Epithelial cell of esophagus (primary cell): ENCODE measurements at regions not wholly inside any gene's neighbourhood (a gene's known extent, or its start where the extent isn't known, plus 50 kb on each side); places are given as distances from the start of the nearest gene placed in this dataset.

Experiments used
- DNase-seq: peaks from one replicate; pipeline ENCODE4 v3.0.0; 2010; ENCODE audit warnings: low read depth
- H3K4me3 ChIP-seq: 2 replicates; pipeline ENCODE4 v1.5.1; 2011; ENCODE audit warnings: mild to moderate bottlenecking, low read length, control low read depth
- CTCF ChIP-seq: IDR thresholded peaks from 2 replicates; pipeline ENCODE4 v1.5.1; 2011; ENCODE audit warnings: low read depth, mild to moderate bottlenecking, low read length, control low read depth, inconsistent platforms; ENCODE audit not compliant: insufficient read depth; ENCODE audit errors: missing control alignments

- H3K4me3 ChIP-seq, result no peak overlapping the region
- DNase-seq, result no peak
- TF ChIP-seq CTCF, result no peak
These were observed 1151.7 kb downstream of the VRK1 start for GRCh38 chr14:97948841-97949240.

GRCh38 chr14:97956581-97957340, 1159.6 kb downstream of the VRK1 start:
- no peak for TF ChIP-seq CTCF
- no peak for DNase-seq
- H3K4me3 ChIP-seq, result no peak overlapping the region

GRCh38 chr14:97959251-97959650, 1162.1 kb downstream of the VRK1 start:
- H3K4me3 ChIP-seq, result no peak overlapping the region
- DNase-seq, result no peak
- no peak for TF ChIP-seq CTCF

- TF ChIP-seq CTCF, result no peak
- no peak overlapping the region for H3K4me3 ChIP-seq
- DNase-seq, result no peak
These were observed 1163.3 kb downstream of the VRK1 start for GRCh38 chr14:97960436-97960835.

GRCh38 chr14:97970222-97970621, 1173.0 kb downstream of the VRK1 start:
- H3K4me3 ChIP-seq, result no peak overlapping the region
- no peak for TF ChIP-seq CTCF
- no peak for DNase-seq

GRCh38 chr14:97975216-97975615, 1178.0 kb downstream of the VRK1 start:
- no peak for TF ChIP-seq CTCF
- no peak overlapping the region for H3K4me3 ChIP-seq
- DNase-seq, result no peak

GRCh38 chr14:97975962-97976361, 1178.8 kb downstream of the VRK1 start:
- no peak overlapping the region for H3K4me3 ChIP-seq
- DNase-seq, result no peak
- TF ChIP-seq CTCF, result no peak
